HEK293 (cell line): ENCODE measurements at regions not wholly inside any gene's neighbourhood (a gene's known extent, or its start where the extent isn't known, plus 50 kb on each side); places are given as distances from the start of the nearest gene placed in this dataset.

Experiments used
- BCL11A ChIP-seq: fragments of 450-650 bp; formaldehyde crosslinking; IDR thresholded peaks from 2 replicates; pipeline ENCODE4 v1.5.1; 2016; ENCODE audit warnings: low read depth, missing biosample characterization, missing genetic modification characterization
- ZFP41 ChIP-seq: fragments of 450-650 bp; formaldehyde crosslinking; IDR thresholded peaks from 2 replicates; pipeline ENCODE4 v1.5.1; 2016; ENCODE audit warnings: missing biosample characterization, missing genetic modification characterization, borderline replicate concordance
- ZNF121 ChIP-seq: fragments of 450-650 bp; formaldehyde crosslinking; IDR thresholded peaks from 2 replicates; pipeline ENCODE4 v1.5.1; 2016; ENCODE audit warnings: missing biosample characterization, missing genetic modification characterization
- ZNF18 ChIP-seq: fragments of 450-650 bp; formaldehyde crosslinking; IDR thresholded peaks from 2 replicates; pipeline ENCODE4 v1.5.1; 2016; ENCODE audit warnings: missing biosample characterization, missing genetic modification characterization
- ZNF248 ChIP-seq: fragments of 450-650 bp; formaldehyde crosslinking; IDR thresholded peaks from 2 replicates; pipeline ENCODE4 v1.5.1; 2017; ENCODE audit warnings: missing biosample characterization, missing genetic modification characterization
- ZNF645 ChIP-seq: fragments of 450-650 bp; formaldehyde crosslinking; IDR thresholded peaks from 2 replicates; pipeline ENCODE4; 2016; ENCODE audit warnings: missing biosample characterization, missing genetic modification characterization
- ZSCAN23 ChIP-seq: fragments of 450-650 bp; formaldehyde crosslinking; IDR thresholded peaks from 2 replicates; pipeline ENCODE4 v1.5.1; 2016; ENCODE audit warnings: missing biosample characterization, missing genetic modification characterization
- TF ChIP-seq, protein P1 (sequence below): fragments of 450-650 bp; formaldehyde crosslinking; IDR thresholded peaks from 2 replicates; pipeline ENCODE4 v1.5.1; 2016; ENCODE audit warnings: missing biosample characterization, missing genetic modification characterization
- TF ChIP-seq, protein P2 (sequence below): fragments of 450-650 bp; formaldehyde crosslinking; IDR thresholded peaks from 2 replicates; pipeline ENCODE4 v1.5.1; 2016; ENCODE audit warnings: missing biosample characterization, missing genetic modification characterization

- TF ChIP-seq ZNF645 (tag by site-specific recombination) (no peak), BCL11A (no peak), ZSCAN23 (tag by site-specific recombination) (no peak), ZFP41 (no peak), ZNF121 (tag by site-specific recombination) (no peak), ZNF18 (tag by site-specific recombination) (no peak), ZNF248 (no peak)
- TF ChIP-seq, protein P1, sequence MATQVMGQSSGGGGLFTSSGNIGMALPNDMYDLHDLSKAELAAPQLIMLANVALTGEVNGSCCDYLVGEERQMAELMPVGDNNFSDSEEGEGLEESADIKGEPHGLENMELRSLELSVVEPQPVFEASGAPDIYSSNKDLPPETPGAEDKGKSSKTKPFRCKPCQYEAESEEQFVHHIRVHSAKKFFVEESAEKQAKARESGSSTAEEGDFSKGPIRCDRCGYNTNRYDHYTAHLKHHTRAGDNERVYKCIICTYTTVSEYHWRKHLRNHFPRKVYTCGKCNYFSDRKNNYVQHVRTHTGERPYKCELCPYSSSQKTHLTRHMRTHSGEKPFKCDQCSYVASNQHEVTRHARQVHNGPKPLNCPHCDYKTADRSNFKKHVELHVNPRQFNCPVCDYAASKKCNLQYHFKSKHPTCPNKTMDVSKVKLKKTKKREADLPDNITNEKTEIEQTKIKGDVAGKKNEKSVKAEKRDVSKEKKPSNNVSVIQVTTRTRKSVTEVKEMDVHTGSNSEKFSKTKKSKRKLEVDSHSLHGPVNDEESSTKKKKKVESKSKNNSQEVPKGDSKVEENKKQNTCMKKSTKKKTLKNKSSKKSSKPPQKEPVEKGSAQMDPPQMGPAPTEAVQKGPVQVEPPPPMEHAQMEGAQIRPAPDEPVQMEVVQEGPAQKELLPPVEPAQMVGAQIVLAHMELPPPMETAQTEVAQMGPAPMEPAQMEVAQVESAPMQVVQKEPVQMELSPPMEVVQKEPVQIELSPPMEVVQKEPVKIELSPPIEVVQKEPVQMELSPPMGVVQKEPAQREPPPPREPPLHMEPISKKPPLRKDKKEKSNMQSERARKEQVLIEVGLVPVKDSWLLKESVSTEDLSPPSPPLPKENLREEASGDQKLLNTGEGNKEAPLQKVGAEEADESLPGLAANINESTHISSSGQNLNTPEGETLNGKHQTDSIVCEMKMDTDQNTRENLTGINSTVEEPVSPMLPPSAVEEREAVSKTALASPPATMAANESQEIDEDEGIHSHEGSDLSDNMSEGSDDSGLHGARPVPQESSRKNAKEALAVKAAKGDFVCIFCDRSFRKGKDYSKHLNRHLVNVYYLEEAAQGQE (tag by site-specific recombination) = no peak
- TF ChIP-seq, protein P2, sequence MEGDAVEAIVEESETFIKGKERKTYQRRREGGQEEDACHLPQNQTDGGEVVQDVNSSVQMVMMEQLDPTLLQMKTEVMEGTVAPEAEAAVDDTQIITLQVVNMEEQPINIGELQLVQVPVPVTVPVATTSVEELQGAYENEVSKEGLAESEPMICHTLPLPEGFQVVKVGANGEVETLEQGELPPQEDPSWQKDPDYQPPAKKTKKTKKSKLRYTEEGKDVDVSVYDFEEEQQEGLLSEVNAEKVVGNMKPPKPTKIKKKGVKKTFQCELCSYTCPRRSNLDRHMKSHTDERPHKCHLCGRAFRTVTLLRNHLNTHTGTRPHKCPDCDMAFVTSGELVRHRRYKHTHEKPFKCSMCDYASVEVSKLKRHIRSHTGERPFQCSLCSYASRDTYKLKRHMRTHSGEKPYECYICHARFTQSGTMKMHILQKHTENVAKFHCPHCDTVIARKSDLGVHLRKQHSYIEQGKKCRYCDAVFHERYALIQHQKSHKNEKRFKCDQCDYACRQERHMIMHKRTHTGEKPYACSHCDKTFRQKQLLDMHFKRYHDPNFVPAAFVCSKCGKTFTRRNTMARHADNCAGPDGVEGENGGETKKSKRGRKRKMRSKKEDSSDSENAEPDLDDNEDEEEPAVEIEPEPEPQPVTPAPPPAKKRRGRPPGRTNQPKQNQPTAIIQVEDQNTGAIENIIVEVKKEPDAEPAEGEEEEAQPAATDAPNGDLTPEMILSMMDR (tag by site-specific recombination) = no peak
Measured at GRCh38 chr11:122523846-122524805, 131.4 kb upstream of the UBASH3B start.
